ENCODE measurements at regions not wholly inside any gene's neighbourhood (a gene's known extent, or its start where the extent isn't known, plus 50 kb on each side); places are given as distances from the start of the nearest gene placed in this dataset.
A peak's percentile ranks its signal among the peaks of the same experiment; 100 is the strongest.

DNA sequence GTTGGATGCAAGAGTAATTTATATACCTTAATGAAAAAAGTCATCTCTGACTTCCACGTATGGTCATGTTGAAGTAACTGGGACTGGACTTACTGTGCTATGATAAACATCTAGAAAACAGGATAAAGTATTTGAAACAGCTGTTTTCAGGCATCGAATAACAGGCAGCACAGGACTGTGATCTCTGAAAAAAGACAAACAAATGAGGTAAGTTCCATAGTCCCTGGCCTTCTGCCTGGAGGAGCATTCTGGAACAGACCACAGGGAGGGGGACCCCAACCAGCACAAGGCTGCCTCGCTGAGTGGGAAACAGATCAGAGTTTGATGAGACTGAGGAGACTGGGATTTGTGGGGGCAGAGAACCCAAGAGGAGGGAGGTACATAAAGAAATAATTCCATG, 89.1 kb upstream of the HABP2 start:
- DNase-seq (ENCODE audit: low read depth), result peak; percentile 84
- H3K4me3 ChIP-seq (ENCODE audit: low read length), result no peak overlapping the region
- TF ChIP-seq CTCF (conservative IDR thresholded peaks at IDR 0.05; ENCODE audit: low read length), result peak; percentile 12; the same call in 1 of the 2 replicates

- peak; percentile 63 for DNase-seq (ENCODE audit: low read depth)
- TF ChIP-seq CTCF (conservative IDR thresholded peaks at IDR 0.05; ENCODE audit: low read length), result no peak
- no peak overlapping the region for H3K4me3 ChIP-seq (ENCODE audit: low read length)
Measured at GRCh38 chr10:113469796-113470195, 83.1 kb upstream of the HABP2 start.

GRCh38 chr10:113470372-113471240, 82.2 kb upstream of the HABP2 start:
- no peak for TF ChIP-seq CTCF (conservative IDR thresholded peaks at IDR 0.05; ENCODE audit: low read length)
- no peak for DNase-seq (ENCODE audit: low read depth)
- H3K4me3 ChIP-seq (ENCODE audit: low read length), result no peak overlapping the region

GRCh38 chr10:113471241-113471996, 81.4 kb upstream of the HABP2 start:
- DNase-seq (ENCODE audit: low read depth), result no peak
- no peak for TF ChIP-seq CTCF (conservative IDR thresholded peaks at IDR 0.05; ENCODE audit: low read length)
- H3K4me3 ChIP-seq (ENCODE audit: low read length), result no peak overlapping the region

- DNase-seq (ENCODE audit: low read depth), result peak; percentile 71
- no peak for TF ChIP-seq CTCF (conservative IDR thresholded peaks at IDR 0.05; ENCODE audit: low read length)
- H3K4me3 ChIP-seq (ENCODE audit: low read length), result no peak overlapping the region
Measured at GRCh38 chr10:113473011-113473410, 79.8 kb upstream of the HABP2 start.

DNA sequence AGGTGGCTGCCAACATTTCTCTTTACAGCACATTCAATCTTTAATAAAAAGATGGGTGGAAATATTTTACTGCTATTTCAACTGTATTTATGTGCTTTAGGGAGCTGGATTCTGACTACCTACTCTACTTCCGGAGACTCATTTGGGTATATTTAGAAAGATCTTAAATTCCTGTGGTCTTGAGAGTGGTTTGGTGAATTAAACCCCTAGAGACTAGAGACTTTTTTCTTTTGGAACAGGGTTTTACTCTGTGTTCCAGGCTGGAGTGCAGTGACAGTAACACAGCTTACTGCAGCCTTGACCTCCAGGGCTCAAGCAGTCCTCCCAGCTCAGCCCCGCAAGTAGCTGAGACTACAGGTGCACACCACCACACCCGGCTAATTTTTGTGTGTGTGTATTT, 79.0 kb upstream of the HABP2 start:
- H3K4me3 ChIP-seq (ENCODE audit: low read length), result no peak overlapping the region
- no peak for TF ChIP-seq CTCF (conservative IDR thresholded peaks at IDR 0.05; ENCODE audit: low read length)
- DNase-seq (ENCODE audit: low read depth), result peak; percentile 93

Measured in AG10803 (cell line).